Brain microvascular endothelial cell (primary cell): ENCODE measurements at regions not wholly inside any gene's neighbourhood (a gene's known extent, or its start where the extent isn't known, plus 50 kb on each side); places are given as distances from the start of the nearest gene placed in this dataset.

Experiments
- DNase-seq: peaks from one replicate; pipeline ENCODE4 v3.0.0-alpha.2; 2020
- H3K27ac ChIP-seq: fragments of 250-450 bp; sonication (Bioruptor Pico); 2 replicates; pipeline ENCODE4 v1.5.1; 2020; ENCODE audit warnings: mild to moderate bottlenecking, moderate library complexity
- H3K27me3 ChIP-seq: fragments of 250-450 bp; sonication (Bioruptor Pico); replicated peaks from 2 replicates; pipeline ENCODE4 v1.5.1; 2020; ENCODE audit warnings: mild to moderate bottlenecking
- H3K36me3 ChIP-seq: fragments of 250-450 bp; sonication (Bioruptor Pico); replicated peaks from 2 replicates; pipeline ENCODE4 v1.5.1; 2020; ENCODE audit warnings: mild to moderate bottlenecking
- H3K4me3 ChIP-seq: 2 replicates; pipeline ENCODE4 v1.5.1; 2011; ENCODE audit warnings: low read depth, mild to moderate bottlenecking, control low read depth, low read length, moderate library complexity
- in situ Hi-C: cut with HindIII; loops from 2 replicates; pipeline ENCODE4 v1.10.0; 2017; ENCODE audit warnings: low sequenced_read_pairs, low pct_ligation_motif_present
- TF ChIP-seq, protein P1 (sequence below): IDR thresholded peaks from 2 replicates; pipeline ENCODE4 v1.5.1; 2011; ENCODE audit warnings: low read depth, mild to moderate bottlenecking, moderate library complexity, low read length, control low read depth, inconsistent platforms; ENCODE audit errors: missing control alignments

DNA sequence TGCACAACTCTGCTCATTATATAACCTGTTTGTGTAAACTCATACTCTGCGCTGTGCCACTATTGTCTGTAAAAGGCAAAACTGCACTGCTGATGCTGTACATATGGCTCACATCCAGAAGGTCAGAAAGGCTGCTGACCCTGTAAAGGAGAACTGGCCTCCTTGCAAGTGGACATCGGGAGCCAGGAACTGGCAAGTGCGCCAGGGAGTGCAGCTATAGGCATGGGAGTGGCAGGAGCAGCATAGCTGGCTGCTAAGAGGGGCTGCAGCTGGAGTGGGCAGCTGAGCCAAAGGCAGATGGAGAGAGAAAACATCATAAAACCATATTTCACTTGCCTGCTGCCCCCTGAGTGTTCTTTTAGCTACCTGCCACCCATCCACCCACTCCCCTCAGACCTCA, 2183.4 kb upstream of the ACO1 start:
- TF ChIP-seq, protein P1, sequence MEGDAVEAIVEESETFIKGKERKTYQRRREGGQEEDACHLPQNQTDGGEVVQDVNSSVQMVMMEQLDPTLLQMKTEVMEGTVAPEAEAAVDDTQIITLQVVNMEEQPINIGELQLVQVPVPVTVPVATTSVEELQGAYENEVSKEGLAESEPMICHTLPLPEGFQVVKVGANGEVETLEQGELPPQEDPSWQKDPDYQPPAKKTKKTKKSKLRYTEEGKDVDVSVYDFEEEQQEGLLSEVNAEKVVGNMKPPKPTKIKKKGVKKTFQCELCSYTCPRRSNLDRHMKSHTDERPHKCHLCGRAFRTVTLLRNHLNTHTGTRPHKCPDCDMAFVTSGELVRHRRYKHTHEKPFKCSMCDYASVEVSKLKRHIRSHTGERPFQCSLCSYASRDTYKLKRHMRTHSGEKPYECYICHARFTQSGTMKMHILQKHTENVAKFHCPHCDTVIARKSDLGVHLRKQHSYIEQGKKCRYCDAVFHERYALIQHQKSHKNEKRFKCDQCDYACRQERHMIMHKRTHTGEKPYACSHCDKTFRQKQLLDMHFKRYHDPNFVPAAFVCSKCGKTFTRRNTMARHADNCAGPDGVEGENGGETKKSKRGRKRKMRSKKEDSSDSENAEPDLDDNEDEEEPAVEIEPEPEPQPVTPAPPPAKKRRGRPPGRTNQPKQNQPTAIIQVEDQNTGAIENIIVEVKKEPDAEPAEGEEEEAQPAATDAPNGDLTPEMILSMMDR: no peak
- in situ Hi-C loops: no loop called here
- no peak overlapping the region for H3K4me3 ChIP-seq
- no peaks in the 10 kb centered on the region for H3K27me3 ChIP-seq
- no peaks in the 10 kb centered on the region for H3K36me3 ChIP-seq
- no peak for DNase-seq
- H3K27ac ChIP-seq: no peak overlapping the region

DNA sequence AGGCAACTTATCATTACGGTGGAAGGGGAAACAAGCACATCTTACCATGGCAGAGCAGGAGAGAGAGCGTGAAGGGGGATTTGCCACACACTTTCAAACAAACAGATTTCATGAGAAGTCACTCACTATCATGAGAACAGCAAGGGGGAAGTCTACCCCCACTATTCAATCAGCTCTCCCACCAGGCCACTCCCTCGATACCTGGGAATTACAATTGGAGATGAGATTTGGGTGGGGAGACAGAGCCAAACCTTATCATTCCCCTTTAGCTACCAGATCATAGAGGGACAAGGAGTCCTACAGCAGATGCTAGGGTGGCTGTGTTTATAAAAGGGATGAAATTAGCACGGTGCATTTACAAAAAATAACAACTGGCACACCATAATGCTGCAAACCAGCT, 2149.4 kb upstream of the ACO1 start:
- Histone ChIP-seq H3K4me3 (no peak overlapping the region), H3K36me3 (no peaks in the 10 kb centered on the region), H3K27ac (no peak overlapping the region), H3K27me3 (no peaks in the 10 kb centered on the region)
- TF ChIP-seq, protein P1: no peak
- DNase-seq: no peak
- in situ Hi-C loops: no loop called here

DNA sequence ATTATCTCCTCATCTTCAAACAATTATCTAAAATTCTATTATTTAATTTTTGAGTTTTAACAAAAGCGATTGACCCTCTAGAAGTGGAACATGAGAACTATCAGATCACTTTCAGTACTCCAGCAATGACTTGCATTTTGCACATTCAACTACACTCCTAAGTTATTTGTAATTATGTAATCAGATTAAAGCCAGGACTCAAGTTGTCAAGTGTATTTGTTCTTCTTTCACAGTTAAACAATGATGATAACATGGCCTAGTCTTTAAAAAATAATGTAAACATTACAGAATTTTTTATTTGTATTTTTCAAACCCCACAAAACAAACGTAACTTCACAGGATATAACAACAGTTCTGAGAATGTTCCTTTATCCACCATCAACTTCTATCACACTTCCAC, 2148.9 kb upstream of the ACO1 start:
- in situ Hi-C loops: no loop called here

DNA sequence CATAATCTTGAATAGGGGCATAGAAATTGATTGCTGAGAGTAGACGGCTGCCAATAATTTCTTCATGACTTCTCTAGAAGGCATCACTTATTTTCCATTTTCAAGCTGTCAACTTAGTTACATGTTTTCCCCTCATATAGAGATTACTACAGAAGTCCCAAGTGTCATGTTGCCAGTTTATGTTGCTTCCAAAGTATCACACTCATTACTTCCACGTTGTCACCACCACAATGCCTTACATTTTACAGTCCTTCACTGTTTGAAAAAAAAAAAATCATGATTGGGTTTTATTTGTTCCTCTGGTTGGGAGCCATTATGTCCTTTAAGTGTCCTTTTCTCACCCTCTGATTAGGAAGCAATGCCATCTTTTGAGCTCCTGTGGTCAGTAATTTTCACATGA, 2144.6 kb upstream of the ACO1 start:
- no peak for DNase-seq
- TF ChIP-seq, protein P1: no peak
- in situ Hi-C loops: no loop called here

More for the DNA sequence above, 2148.9 kb upstream of the ACO1 start:
- no peaks in the 10 kb centered on the region for H3K36me3 ChIP-seq
- no peak overlapping the region for H3K4me3 ChIP-seq
- DNase-seq: no peak
- H3K27me3 ChIP-seq: no peaks in the 10 kb centered on the region
- no peak overlapping the region for H3K27ac ChIP-seq
- TF ChIP-seq, protein P1: no peak

DNA sequence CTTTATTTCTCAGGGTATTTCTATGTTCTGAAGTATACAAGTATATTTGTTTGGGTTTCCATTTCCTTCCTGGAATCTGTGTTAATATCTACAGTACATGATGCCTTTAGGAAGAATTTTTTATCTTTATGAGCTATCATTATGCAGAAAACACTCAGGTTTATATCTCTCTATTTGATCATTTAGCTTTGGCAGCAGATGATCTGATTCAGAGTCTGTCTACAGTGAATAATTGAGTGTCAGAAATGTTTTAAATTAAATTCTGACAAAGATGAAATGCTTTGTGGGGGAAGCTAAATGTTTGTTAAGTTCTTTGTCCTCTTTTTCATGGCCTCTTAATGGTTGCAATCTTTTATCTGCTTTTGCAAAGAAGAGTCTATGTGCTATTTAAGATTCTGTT, 2141.0 kb upstream of the ACO1 start:
- in situ Hi-C loops: no loop called here
- H3K4me3 ChIP-seq: no peak overlapping the region
- no peaks in the 10 kb centered on the region for H3K27me3 ChIP-seq
- TF ChIP-seq, protein P1: no peak
- no peaks in the 10 kb centered on the region for H3K36me3 ChIP-seq
- no peak for DNase-seq
- H3K27ac ChIP-seq: no peak overlapping the region

More for the DNA sequence above, 2144.6 kb upstream of the ACO1 start:
- no peak overlapping the region for H3K4me3 ChIP-seq
- H3K27me3 ChIP-seq: no peaks in the 10 kb centered on the region
- H3K27ac ChIP-seq: no peak overlapping the region
- no peaks in the 10 kb centered on the region for H3K36me3 ChIP-seq

DNA sequence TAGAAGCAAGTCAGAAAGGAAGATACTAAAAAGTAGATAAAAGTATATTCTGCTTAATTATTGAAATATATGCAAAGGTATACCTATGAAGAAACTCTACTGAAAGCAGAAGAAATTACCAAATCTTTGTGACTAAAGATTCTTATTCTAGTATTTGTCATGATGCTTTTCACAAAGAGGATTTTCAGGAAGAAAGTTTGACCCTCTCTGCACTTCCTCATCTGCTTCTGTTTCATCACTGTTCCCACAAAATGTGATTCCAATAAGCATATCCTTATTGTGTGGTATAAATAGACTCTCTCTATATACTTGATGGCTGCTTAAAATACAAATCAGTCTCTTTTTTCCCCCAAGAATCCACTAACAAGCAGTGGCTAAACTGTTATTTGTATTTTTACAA, 2139.6 kb upstream of the ACO1 start:
- Histone ChIP-seq H3K27ac (no peak overlapping the region), H3K36me3 (no peaks in the 10 kb centered on the region), H3K4me3 (no peak overlapping the region), H3K27me3 (no peaks in the 10 kb centered on the region)
- no peak for DNase-seq
- TF ChIP-seq, protein P1: no peak
- in situ Hi-C loops: no loop called here
